GM23338 (cell line): ENCODE measurements at regions not wholly inside any gene's neighbourhood (a gene's known extent, or its start where the extent isn't known, plus 50 kb on each side); places are given as distances from the start of the nearest gene placed in this dataset.

Experiments used
- ATAC-seq: fragments of 200-7000 bp; cut with Tn5 transposase; 3 replicates; pipeline ENCODE4 v1.9.1; 2020
- DNase-seq: peaks from one replicate; pipeline ENCODE4 v3.0.0-alpha.2; 2015; ENCODE audit warnings: low spot score
- H2AFZ ChIP-seq: fragments of 200-600 bp; sonication (generic); 2 replicates; pipeline ENCODE4 v1.8.0; 2016; ENCODE audit warnings: antibody characterized with exemption, mild to moderate bottlenecking, moderate library complexity
- H3F3A ChIP-seq: fragments of 200-600 bp; sonication (generic); replicated peaks from 2 replicates; pipeline ENCODE4 v1.8.0; 2017; ENCODE audit warnings: antibody characterized with exemption, mixed run types, low read depth
- H3K27ac ChIP-seq: fragments of 200-600 bp; sonication (generic); 2 replicates; pipeline ENCODE4 v1.6.1; 2016; ENCODE audit warnings: low read depth
- H3K27me3 ChIP-seq: fragments of 200-600 bp; sonication (generic); 2 replicates; pipeline ENCODE4 v1.8.0; 2016; ENCODE audit warnings: mild to moderate bottlenecking, mixed run types, moderate library complexity; ENCODE audit not compliant: insufficient read depth
- H3K36me3 ChIP-seq: fragments of 200-600 bp; sonication (generic); 2 replicates; pipeline ENCODE4 v1.8.0; 2016; ENCODE audit warnings: mild to moderate bottlenecking; ENCODE audit not compliant: insufficient read depth
- H3K4me1 ChIP-seq: fragments of 200-600 bp; sonication (generic); 2 replicates; pipeline ENCODE4 v1.8.0; 2016; ENCODE audit warnings: mild to moderate bottlenecking, moderate library complexity; ENCODE audit not compliant: insufficient read depth
- H3K4me2 ChIP-seq: fragments of 200-600 bp; sonication (generic); 2 replicates; pipeline ENCODE4 v1.7.1; 2017; ENCODE audit warnings: mixed run types
- H3K4me3 ChIP-seq: fragments of 200-600 bp; sonication (generic); 2 replicates; pipeline ENCODE4 v1.6.1; 2016; ENCODE audit warnings: mixed run types
- H3K79me2 ChIP-seq: fragments of 200-600 bp; sonication (generic); replicated peaks from 2 replicates; pipeline ENCODE4 v1.8.0; 2017; ENCODE audit warnings: mild to moderate bottlenecking; ENCODE audit not compliant: insufficient read depth
- H3K9me2 ChIP-seq: fragments of 200-600 bp; sonication (generic); 2 replicates; pipeline ENCODE4 v1.8.0; 2017; ENCODE audit not compliant: insufficient read depth
- H4K20me1 ChIP-seq: fragments of 200-600 bp; sonication (generic); replicated peaks from 2 replicates; pipeline ENCODE4 v1.8.0; 2017; ENCODE audit warnings: mild to moderate bottlenecking; ENCODE audit not compliant: insufficient read depth
- H3K27ac Mint-ChIP-seq: 2 replicates; pipeline ENCODE4 v1.8.0; 2020; ENCODE audit warnings: inconsistent platforms, mild to moderate bottlenecking, moderate library complexity, mixed read lengths
- H3K27me3 Mint-ChIP-seq: 3 replicates; pipeline ENCODE4 v1.8.0; 2022; ENCODE audit warnings: low read depth, mild to moderate bottlenecking, moderate library complexity, mixed read lengths, inconsistent platforms; ENCODE audit not compliant: insufficient read depth, poor library complexity
- H3K36me3 Mint-ChIP-seq: 3 replicates; pipeline ENCODE4 v1.8.0; 2021; ENCODE audit warnings: low read depth, mild to moderate bottlenecking, inconsistent platforms, moderate library complexity, mixed read lengths
- H3K4me1 Mint-ChIP-seq: 3 replicates; pipeline ENCODE4 v1.8.0; 2020; ENCODE audit warnings: mild to moderate bottlenecking, inconsistent platforms, mixed read lengths
- H3K4me3 Mint-ChIP-seq: 3 replicates; pipeline ENCODE4 v1.8.0; 2021; ENCODE audit warnings: moderate library complexity, mild to moderate bottlenecking, inconsistent platforms, mixed read lengths
- H3K9me3 Mint-ChIP-seq: 3 replicates; pipeline ENCODE4 v1.8.0; 2020; ENCODE audit warnings: moderate library complexity, mild to moderate bottlenecking, inconsistent platforms, mixed read lengths
- CREB1 ChIP-seq: fragments of 250-450 bp; sonication (Bioruptor Pico); IDR thresholded peaks from 2 replicates; pipeline ENCODE4 v1.5.0; 2020; ENCODE audit warnings: low read depth, mild to moderate bottlenecking, moderate library complexity
- CTCF ChIP-seq, 2 experiments: fragments of 200-600 bp in 1 of 2; sonication (generic) in 1 of 2; conservative IDR thresholded peaks; 2 replicates each; pipeline versions ENCODE4 v1.5.1 to v1.6.1; 2016 to 2017; ENCODE audit warnings: antibody characterized with exemption in 2 of 2, low read depth in 2 of 2, mild to moderate bottlenecking in 2 of 2, moderate library complexity in 1 of 2
- ETS1 ChIP-seq: IDR thresholded peaks from 2 replicates; pipeline ENCODE4 v1.6.1; 2016; ENCODE audit warnings: antibody characterized with exemption
- EZH2 ChIP-seq: fragments of 200-600 bp; sonication (generic); IDR thresholded peaks from one replicate; pipeline ENCODE4 v1.8.0; 2017; ENCODE audit warnings: antibody characterized with exemption, mild to moderate bottlenecking, low read depth; ENCODE audit not compliant: unreplicated experiment
- EZH2phosphoT487 ChIP-seq: fragments of 200-600 bp; sonication (generic); IDR thresholded peaks from one replicate; pipeline ENCODE4 v1.8.1; 2018; ENCODE audit warnings: antibody characterized with exemption; ENCODE audit not compliant: unreplicated experiment
- JUNB ChIP-seq: IDR thresholded peaks from one replicate; pipeline ENCODE4 v1.6.1; 2016; ENCODE audit warnings: antibody characterized with exemption; ENCODE audit not compliant: unreplicated experiment
- NANOG ChIP-seq: IDR thresholded peaks from 2 replicates; pipeline ENCODE4 v1.6.1; 2016; ENCODE audit warnings: antibody characterized with exemption, borderline replicate concordance
- POLR2AphosphoS5 ChIP-seq: IDR thresholded peaks from 2 replicates; pipeline ENCODE4 v1.6.1; 2016; ENCODE audit warnings: antibody characterized with exemption, low read depth
- REST ChIP-seq: IDR thresholded peaks from one replicate; pipeline ENCODE4 v1.6.1; 2018; ENCODE audit warnings: antibody characterized with exemption; ENCODE audit not compliant: unreplicated experiment
- STAT1 ChIP-seq: IDR thresholded peaks from one replicate; pipeline ENCODE4 v1.6.1; 2016; ENCODE audit warnings: antibody characterized with exemption; ENCODE audit not compliant: unreplicated experiment
- ZNF114 ChIP-seq: fragments of 250-450 bp; sonication (Bioruptor Pico); IDR thresholded peaks from 2 replicates; pipeline ENCODE4 v1.5.0; 2020; ENCODE audit warnings: mild to moderate bottlenecking, moderate library complexity
- ZNF331 ChIP-seq: fragments of 250-450 bp; sonication (Bioruptor Pico); IDR thresholded peaks from 2 replicates; pipeline ENCODE4 v1.5.0; 2020; ENCODE audit warnings: low read depth, mild to moderate bottlenecking, moderate library complexity
- ZNF462 ChIP-seq: fragments of 250-450 bp; sonication (Bioruptor Pico); IDR thresholded peaks from 2 replicates; pipeline ENCODE4 v1.5.0; 2020; ENCODE audit warnings: mild to moderate bottlenecking, moderate library complexity

- Histone ChIP-seq H3F3A (no peaks in the 10 kb centered on the region), H3K36me3 (no peaks in the 10 kb centered on the region), H3K79me2 (no peaks in the 10 kb centered on the region), H2AFZ (no peak overlapping the region), H3K4me3 (no peak overlapping the region), H4K20me1 (no peaks in the 10 kb centered on the region), H3K27me3 (no peaks in the 10 kb centered on the region), H3K4me2 (no peak overlapping the region), H3K27ac (no peak overlapping the region), H3K9me2 (0 out of 2 replicates have a peak, but pooled peaks cover 6% of the 10 kb centered on the region), H3K4me1 (no peaks in the 10 kb centered on the region)
- Mint-ChIP-seq H3K27me3 (peaks cover 1% of the 10 kb centered on the region), H3K4me1 (no peaks in the 10 kb centered on the region), H3K4me3 (no peak overlapping the region), H3K36me3 (no peaks in the 10 kb centered on the region), H3K27ac (no peak overlapping the region), H3K9me3 (peaks cover 3% of the 10 kb centered on the region; the same call in 1 of the 3 replicates)
- TF ChIP-seq ETS1, result no peak
- TF ChIP-seq ZNF114 (CRISPR knock-in tag), result no peak
- TF ChIP-seq EZH2, result no peak
- TF ChIP-seq REST, result no peak
- TF ChIP-seq EZH2phosphoT487, result no peak
- TF ChIP-seq NANOG, result no peak
- TF ChIP-seq ZNF331 (CRISPR knock-in tag), result no peak
- TF ChIP-seq JUNB, result no peak
- TF ChIP-seq STAT1, result no peak
- no peak for TF ChIP-seq CREB1 (CRISPR knock-in tag)
- TF ChIP-seq POLR2AphosphoS5, result no peak
- no peak for TF ChIP-seq CTCF (conservative IDR thresholded peaks at IDR 0.05; ENCODE audit: low read depth in 2 of 2)
- no peak for TF ChIP-seq ZNF462 (CRISPR knock-in tag)
- ATAC-seq (no peak), DNase-seq (no peak)
These were observed 893.1 kb upstream of the SLITRK6 start for GRCh38 chr13:86692291-86692690.
